Type B pancreatic cell (in vitro differentiated cells): ENCODE measurements at regions not wholly inside any gene's neighbourhood (a gene's known extent, or its start where the extent isn't known, plus 50 kb on each side); places are given as distances from the start of the nearest gene placed in this dataset.

Experiments used
- DNase-seq: peaks from one replicate; pipeline ENCODE4 v3.0.0; 2021; ENCODE audit warnings: mixed read lengths; ENCODE audit not compliant: unreplicated experiment; ENCODE audit errors: extremely low spot score
- H3K27ac Mint-ChIP-seq: 2 replicates; pipeline ENCODE4 v1.8.0; 2021; ENCODE audit warnings: mild to moderate bottlenecking, mixed read lengths
- H3K27me3 Mint-ChIP-seq: 2 replicates; pipeline ENCODE4 v1.8.0; 2021; ENCODE audit warnings: mixed read lengths
- H3K36me3 Mint-ChIP-seq: 2 replicates; pipeline ENCODE4 v1.8.0; 2021; ENCODE audit warnings: mixed read lengths
- H3K4me1 Mint-ChIP-seq: one replicate; pipeline ENCODE4 v1.8.0; 2021; ENCODE audit warnings: mixed read lengths; ENCODE audit not compliant: unreplicated experiment
- H3K4me3 Mint-ChIP-seq: 2 replicates; pipeline ENCODE4 v1.8.0; 2021; ENCODE audit warnings: mild to moderate bottlenecking, mixed read lengths
- H3K9me3 Mint-ChIP-seq: 2 replicates; pipeline ENCODE4 v1.8.0; 2021; ENCODE audit warnings: mixed read lengths
- CTCF ChIP-seq: fragments of 200-600 bp; sonication (generic); conservative IDR thresholded peaks from 2 replicates; pipeline ENCODE4 v1.5.0; 2021; ENCODE audit warnings: antibody characterized with exemption, mild to moderate bottlenecking

- no peak for DNase-seq
- Mint-ChIP-seq H3K27ac (no peak overlapping the region), H3K4me1 (no peaks in the 10 kb centered on the region)
These were observed 911.2 kb downstream of the FSTL5 start for GRCh38 chr4:161252520-161253141.

DNA sequence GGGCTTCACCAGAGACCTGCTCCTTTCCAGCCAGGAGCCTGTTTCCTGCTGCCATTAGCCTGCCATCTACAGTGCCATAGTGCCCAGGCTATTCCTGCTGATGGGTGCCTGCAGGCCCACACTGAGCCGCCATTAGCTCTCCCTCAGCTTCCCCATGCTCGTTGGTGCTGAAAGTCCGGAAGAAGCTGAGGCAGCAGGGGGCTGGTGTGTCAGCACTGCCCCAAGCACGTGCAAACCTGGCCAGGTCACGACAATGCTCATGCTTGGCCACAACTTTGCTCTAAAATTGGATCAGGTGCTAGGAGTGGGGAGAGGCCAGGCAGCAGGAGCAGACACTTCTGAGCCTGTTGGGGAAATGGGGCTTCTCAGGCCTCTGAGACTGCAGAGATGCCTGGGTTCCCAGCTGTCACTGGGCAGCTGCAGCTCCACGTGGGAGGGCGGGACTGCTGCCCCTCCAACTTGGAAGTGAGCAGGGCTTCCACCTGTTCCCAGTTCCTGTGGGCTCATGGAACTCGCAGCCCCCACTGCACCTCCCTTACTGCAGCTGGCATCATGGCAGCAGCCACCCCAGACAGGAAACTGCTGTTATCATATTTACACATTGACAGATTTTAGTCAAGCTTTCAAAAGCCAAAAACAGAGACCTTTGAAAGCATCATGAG lies 913.9 kb downstream of the FSTL5 start:
- TF ChIP-seq CTCF = no peak
- DNase-seq = no peak
- H3K36me3 Mint-ChIP-seq = no peaks in the 10 kb centered on the region
- H3K4me1 Mint-ChIP-seq = no peaks in the 10 kb centered on the region
- H3K9me3 Mint-ChIP-seq = peaks cover 4% of the 10 kb centered on the region
- H3K27me3 Mint-ChIP-seq = no peaks in the 10 kb centered on the region
- no peak overlapping the region for H3K27ac Mint-ChIP-seq
- no peak overlapping the region for H3K4me3 Mint-ChIP-seq

More at GRCh38 chr4:161252520-161253141, 911.2 kb downstream of the FSTL5 start:
- peak; percentile 70 for TF ChIP-seq CTCF
- Mint-ChIP-seq H3K4me3 (no peak overlapping the region), H3K9me3 (peaks cover 15% of the 10 kb centered on the region), H3K36me3 (peaks cover 6% of the 10 kb centered on the region), H3K27me3 (no peaks in the 10 kb centered on the region)

DNA sequence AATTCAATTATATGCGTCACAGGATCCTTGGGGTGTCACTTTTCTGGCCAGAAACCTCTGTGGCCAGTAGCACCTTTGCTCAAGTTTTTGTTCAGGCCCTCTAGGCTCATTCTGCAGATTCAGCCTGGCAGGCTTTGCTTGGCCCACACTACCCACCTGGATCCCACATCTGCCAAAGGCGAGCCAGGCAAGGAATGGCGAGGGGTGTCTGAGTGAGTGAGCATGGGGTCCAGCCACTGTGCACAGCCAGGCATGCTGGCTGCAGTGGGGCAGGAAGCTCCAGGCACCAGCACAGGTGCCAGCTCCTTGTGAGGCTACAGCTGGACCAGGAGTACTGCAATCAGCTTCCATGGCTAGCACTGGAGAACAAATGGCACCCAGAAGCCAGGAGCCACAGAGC lies 914.9 kb downstream of the FSTL5 start:
- no peaks in the 10 kb centered on the region for H3K27me3 Mint-ChIP-seq
- H3K36me3 Mint-ChIP-seq = no peaks in the 10 kb centered on the region
- H3K4me3 Mint-ChIP-seq = no peak overlapping the region
- DNase-seq = no peak
- no peak overlapping the region for H3K27ac Mint-ChIP-seq
- no peak for TF ChIP-seq CTCF
- H3K9me3 Mint-ChIP-seq = no peaks in the 10 kb centered on the region
- H3K4me1 Mint-ChIP-seq = no peaks in the 10 kb centered on the region

GRCh38 chr4:161247831-161248230 lies 916.0 kb downstream of the FSTL5 start:
- no peak for TF ChIP-seq CTCF
- H3K4me1 Mint-ChIP-seq = no peaks in the 10 kb centered on the region
- no peaks in the 10 kb centered on the region for H3K36me3 Mint-ChIP-seq
- H3K4me3 Mint-ChIP-seq = no peak overlapping the region
- H3K9me3 Mint-ChIP-seq = no peaks in the 10 kb centered on the region
- DNase-seq = no peak
- H3K27me3 Mint-ChIP-seq = no peaks in the 10 kb centered on the region
- no peak overlapping the region for H3K27ac Mint-ChIP-seq

DNA sequence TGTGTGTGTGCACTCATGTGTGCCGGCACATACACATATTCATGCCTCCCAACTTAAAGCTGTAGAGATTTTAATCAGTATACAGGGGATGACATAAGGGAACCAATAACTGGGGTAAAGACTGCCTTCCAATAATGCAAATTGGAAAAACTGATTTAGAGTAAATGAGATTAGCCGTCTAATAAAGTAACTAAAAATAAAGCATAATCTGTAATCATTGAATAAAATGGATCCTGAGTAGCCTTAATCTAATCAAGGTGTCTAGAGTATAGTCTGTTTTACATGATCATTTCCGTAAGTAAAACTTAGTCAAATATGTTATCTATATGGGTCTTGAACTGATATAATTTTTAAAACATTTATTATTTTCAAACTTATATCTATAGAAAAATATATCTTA lies 925.8 kb downstream of the FSTL5 start:
- DNase-seq = no peak
- Mint-ChIP-seq H3K27me3 (no peaks in the 10 kb centered on the region), H3K4me1 (no peaks in the 10 kb centered on the region), H3K9me3 (no peaks in the 10 kb centered on the region), H3K4me3 (no peak overlapping the region), H3K27ac (no peak overlapping the region), H3K36me3 (no peaks in the 10 kb centered on the region)
- TF ChIP-seq CTCF = no peak
